ENCODE measurements at regions not wholly inside any gene's neighbourhood (a gene's known extent, or its start where the extent isn't known, plus 50 kb on each side); places are given as distances from the start of the nearest gene placed in this dataset.

DNA sequence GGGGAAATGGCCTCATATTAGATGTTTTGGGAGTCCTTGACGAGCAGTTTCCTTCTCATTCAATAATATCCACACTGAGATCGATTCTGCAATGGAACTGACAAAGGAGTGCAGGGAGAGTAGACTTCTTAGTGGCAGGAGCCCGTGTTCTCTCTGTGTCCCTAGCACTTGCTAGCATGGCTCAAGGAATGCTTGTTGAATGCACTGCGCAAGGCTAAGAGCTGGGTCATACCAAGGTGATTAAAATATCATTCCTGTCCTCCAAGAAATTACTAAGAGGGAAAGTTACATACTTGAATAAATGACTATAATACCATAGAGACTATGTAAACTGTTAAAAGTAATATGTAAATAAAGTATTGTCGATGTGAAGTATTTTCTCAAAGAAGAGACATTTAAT is 630.1 kb downstream of the IRX1 start:
- no peak overlapping the region for H3K27ac ChIP-seq (ENCODE audit: low read depth, low read length)
- no peak for TF ChIP-seq EZH2 (IDR thresholded peaks at IDR 0.05; ENCODE audit: insufficient read depth, low read length)
- TF ChIP-seq, protein P1, sequence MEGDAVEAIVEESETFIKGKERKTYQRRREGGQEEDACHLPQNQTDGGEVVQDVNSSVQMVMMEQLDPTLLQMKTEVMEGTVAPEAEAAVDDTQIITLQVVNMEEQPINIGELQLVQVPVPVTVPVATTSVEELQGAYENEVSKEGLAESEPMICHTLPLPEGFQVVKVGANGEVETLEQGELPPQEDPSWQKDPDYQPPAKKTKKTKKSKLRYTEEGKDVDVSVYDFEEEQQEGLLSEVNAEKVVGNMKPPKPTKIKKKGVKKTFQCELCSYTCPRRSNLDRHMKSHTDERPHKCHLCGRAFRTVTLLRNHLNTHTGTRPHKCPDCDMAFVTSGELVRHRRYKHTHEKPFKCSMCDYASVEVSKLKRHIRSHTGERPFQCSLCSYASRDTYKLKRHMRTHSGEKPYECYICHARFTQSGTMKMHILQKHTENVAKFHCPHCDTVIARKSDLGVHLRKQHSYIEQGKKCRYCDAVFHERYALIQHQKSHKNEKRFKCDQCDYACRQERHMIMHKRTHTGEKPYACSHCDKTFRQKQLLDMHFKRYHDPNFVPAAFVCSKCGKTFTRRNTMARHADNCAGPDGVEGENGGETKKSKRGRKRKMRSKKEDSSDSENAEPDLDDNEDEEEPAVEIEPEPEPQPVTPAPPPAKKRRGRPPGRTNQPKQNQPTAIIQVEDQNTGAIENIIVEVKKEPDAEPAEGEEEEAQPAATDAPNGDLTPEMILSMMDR (IDR thresholded peaks at IDR 0.05; ENCODE audit: insufficient read depth, low read depth, low read length), result no peak
- H3K4me3 Mint-ChIP-seq (ENCODE audit: unreplicated experiment), result no peak overlapping the region
- H3K4me1 ChIP-seq (ENCODE audit: insufficient read depth, low read length), result no peaks in the 10 kb centered on the region
- no peak overlapping the region for H3K9ac ChIP-seq (ENCODE audit: low read length)
- FAIRE-seq (no peak), DNase-seq (ENCODE audit: low read depth) (no peak)
- peaks cover 8% of the 10 kb centered on the region for H3K27me3 Mint-ChIP-seq (ENCODE audit: low read depth, unreplicated experiment)
- no peaks in the 10 kb centered on the region for H3K9me3 ChIP-seq (ENCODE audit: insufficient read depth, low read depth, low read length)
- no peaks in the 10 kb centered on the region for H3K79me2 ChIP-seq (ENCODE audit: insufficient read depth, low read length)
- no peaks in the 10 kb centered on the region for H3K4me1 Mint-ChIP-seq (ENCODE audit: low read depth, unreplicated experiment)
- no peaks in the 10 kb centered on the region for H4K20me1 ChIP-seq (ENCODE audit: insufficient read depth, low read length)
- no peak overlapping the region for H3K4me3 ChIP-seq (ENCODE audit: insufficient read depth, low read depth, low read length)
- H3K4me2 ChIP-seq (ENCODE audit: low read length), result no peak overlapping the region
- no peaks in the 10 kb centered on the region for H3K36me3 ChIP-seq (ENCODE audit: insufficient read depth, low read length)
- H2AFZ ChIP-seq (ENCODE audit: low read depth, low read length), result no peak overlapping the region
- H3K9me3 Mint-ChIP-seq (ENCODE audit: unreplicated experiment), result no peaks in the 10 kb centered on the region
- H3K27ac Mint-ChIP-seq (ENCODE audit: unreplicated experiment), result no peak overlapping the region
- no peaks in the 10 kb centered on the region for H3K36me3 Mint-ChIP-seq (ENCODE audit: low read depth, unreplicated experiment)
- H3K27me3 ChIP-seq (ENCODE audit: insufficient read depth, low read length), result peaks cover 4% of the 10 kb centered on the region

DNA sequence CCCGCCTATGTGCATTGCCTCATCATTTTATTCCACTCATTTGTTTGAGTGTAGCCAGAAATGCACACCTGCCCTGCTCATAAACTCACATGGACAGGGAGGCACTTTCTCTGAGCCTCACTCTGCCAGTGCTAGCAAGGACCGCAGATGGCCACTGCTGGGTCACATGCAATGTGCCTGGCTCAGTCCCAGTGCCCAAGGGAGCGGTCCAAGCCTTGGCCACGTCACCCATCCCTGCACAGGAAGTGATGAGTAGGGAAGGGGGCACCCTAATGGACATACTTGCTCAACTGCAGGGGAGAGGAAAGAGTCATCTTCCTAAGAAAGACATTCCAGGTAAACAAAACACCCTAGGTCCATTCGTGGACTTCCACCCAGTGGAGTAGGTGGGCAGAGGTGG is 630.9 kb downstream of the IRX1 start:
- TF ChIP-seq, protein P1 (IDR thresholded peaks at IDR 0.05; ENCODE audit: insufficient read depth, low read depth, low read length), result no peak
- TF ChIP-seq EZH2 (IDR thresholded peaks at IDR 0.05; ENCODE audit: insufficient read depth, low read length), result no peak
- no peak overlapping the region for H3K9ac ChIP-seq (ENCODE audit: low read length)
- H3K79me2 ChIP-seq (ENCODE audit: insufficient read depth, low read length), result no peaks in the 10 kb centered on the region
- H3K4me1 Mint-ChIP-seq (ENCODE audit: low read depth, unreplicated experiment), result no peaks in the 10 kb centered on the region
- FAIRE-seq (no peak), DNase-seq (ENCODE audit: low read depth) (no peak)
- no peaks in the 10 kb centered on the region for H3K36me3 ChIP-seq (ENCODE audit: insufficient read depth, low read length)
- no peaks in the 10 kb centered on the region for H3K36me3 Mint-ChIP-seq (ENCODE audit: low read depth, unreplicated experiment)
- H3K4me3 ChIP-seq (ENCODE audit: insufficient read depth, low read depth, low read length), result no peak overlapping the region
- no peaks in the 10 kb centered on the region for H4K20me1 ChIP-seq (ENCODE audit: insufficient read depth, low read length)
- H3K27me3 ChIP-seq (ENCODE audit: insufficient read depth, low read length), result peaks cover 4% of the 10 kb centered on the region
- H3K9me3 ChIP-seq (ENCODE audit: insufficient read depth, low read depth, low read length), result no peaks in the 10 kb centered on the region
- H3K4me2 ChIP-seq (ENCODE audit: low read length), result no peak overlapping the region
- H3K4me1 ChIP-seq (ENCODE audit: insufficient read depth, low read length), result no peaks in the 10 kb centered on the region
- H3K4me3 Mint-ChIP-seq (ENCODE audit: unreplicated experiment), result no peak overlapping the region
- H3K27me3 Mint-ChIP-seq (ENCODE audit: low read depth, unreplicated experiment), result peaks cover 7% of the 10 kb centered on the region
- no peak overlapping the region for H3K27ac ChIP-seq (ENCODE audit: low read depth, low read length)
- H3K27ac Mint-ChIP-seq (ENCODE audit: unreplicated experiment), result no peak overlapping the region
- H3K9me3 Mint-ChIP-seq (ENCODE audit: unreplicated experiment), result no peaks in the 10 kb centered on the region
- no peak overlapping the region for H2AFZ ChIP-seq (ENCODE audit: low read depth, low read length)

DNA sequence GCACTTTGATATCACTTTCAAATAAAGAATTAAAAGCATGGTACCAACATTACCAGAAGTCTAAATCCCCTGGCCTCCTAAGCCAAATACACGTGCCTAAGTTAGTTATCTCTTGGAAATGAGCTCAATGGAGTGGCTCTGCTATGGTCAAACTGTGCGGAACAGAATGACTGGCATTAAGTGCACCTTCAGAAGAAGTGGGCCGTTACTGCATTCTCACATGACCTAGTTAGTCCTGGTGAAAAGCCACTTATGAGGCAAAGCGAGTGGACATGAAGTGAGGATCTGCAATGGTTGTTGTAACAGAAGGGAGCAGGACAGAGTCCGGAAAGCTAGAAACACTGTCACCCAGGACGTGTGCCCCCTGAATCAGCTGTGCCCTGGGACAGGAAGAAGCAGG is 633.1 kb downstream of the IRX1 start:
- no peak overlapping the region for H2AFZ ChIP-seq (ENCODE audit: low read depth, low read length)
- peaks cover 8% of the 10 kb centered on the region for H3K27me3 Mint-ChIP-seq (ENCODE audit: low read depth, unreplicated experiment)
- FAIRE-seq, result no peak
- H3K9me3 Mint-ChIP-seq (ENCODE audit: unreplicated experiment), result no peaks in the 10 kb centered on the region
- H3K4me1 ChIP-seq (ENCODE audit: insufficient read depth, low read length), result no peaks in the 10 kb centered on the region
- no peak overlapping the region for H3K9ac ChIP-seq (ENCODE audit: low read length)
- H3K4me3 ChIP-seq (ENCODE audit: insufficient read depth, low read depth, low read length), result no peak overlapping the region
- H3K79me2 ChIP-seq (ENCODE audit: insufficient read depth, low read length), result no peaks in the 10 kb centered on the region
- H3K4me2 ChIP-seq (ENCODE audit: low read length), result no peak overlapping the region
- H3K9me3 ChIP-seq (ENCODE audit: insufficient read depth, low read depth, low read length), result no peaks in the 10 kb centered on the region
- no peak overlapping the region for H3K27ac ChIP-seq (ENCODE audit: low read depth, low read length)
- H4K20me1 ChIP-seq (ENCODE audit: insufficient read depth, low read length), result no peaks in the 10 kb centered on the region
- no peaks in the 10 kb centered on the region for H3K36me3 Mint-ChIP-seq (ENCODE audit: low read depth, unreplicated experiment)
- H3K27me3 ChIP-seq (ENCODE audit: insufficient read depth, low read length), result peaks cover 4% of the 10 kb centered on the region
- no peak for DNase-seq (ENCODE audit: low read depth)
- no peaks in the 10 kb centered on the region for H3K4me1 Mint-ChIP-seq (ENCODE audit: low read depth, unreplicated experiment)
- no peaks in the 10 kb centered on the region for H3K36me3 ChIP-seq (ENCODE audit: insufficient read depth, low read length)
- no peak overlapping the region for H3K4me3 Mint-ChIP-seq (ENCODE audit: unreplicated experiment)
- TF ChIP-seq, protein P1 (IDR thresholded peaks at IDR 0.05; ENCODE audit: insufficient read depth, low read depth, low read length), result no peak
- no peak for TF ChIP-seq EZH2 (IDR thresholded peaks at IDR 0.05; ENCODE audit: insufficient read depth, low read length)
- H3K27ac Mint-ChIP-seq (ENCODE audit: unreplicated experiment), result no peak overlapping the region
